Neural progenitor cell (in vitro differentiated cells): ENCODE measurements at regions not wholly inside any gene's neighbourhood (a gene's known extent, or its start where the extent isn't known, plus 50 kb on each side); places are given as distances from the start of the nearest gene placed in this dataset.

Experiments used
- EZH2phosphoT487 ChIP-seq: fragments of 200-600 bp; sonication (generic); IDR thresholded peaks from 2 replicates; pipeline ENCODE4 v1.6.1; 2017; ENCODE audit warnings: antibody characterized with exemption
- TF ChIP-seq, protein P1 (sequence below): fragments of 200-600 bp; sonication (generic); IDR thresholded peaks from 2 replicates; pipeline ENCODE4 v1.5.1; 2017; ENCODE audit warnings: antibody characterized with exemption, mild to moderate bottlenecking

- TF ChIP-seq, protein P1, sequence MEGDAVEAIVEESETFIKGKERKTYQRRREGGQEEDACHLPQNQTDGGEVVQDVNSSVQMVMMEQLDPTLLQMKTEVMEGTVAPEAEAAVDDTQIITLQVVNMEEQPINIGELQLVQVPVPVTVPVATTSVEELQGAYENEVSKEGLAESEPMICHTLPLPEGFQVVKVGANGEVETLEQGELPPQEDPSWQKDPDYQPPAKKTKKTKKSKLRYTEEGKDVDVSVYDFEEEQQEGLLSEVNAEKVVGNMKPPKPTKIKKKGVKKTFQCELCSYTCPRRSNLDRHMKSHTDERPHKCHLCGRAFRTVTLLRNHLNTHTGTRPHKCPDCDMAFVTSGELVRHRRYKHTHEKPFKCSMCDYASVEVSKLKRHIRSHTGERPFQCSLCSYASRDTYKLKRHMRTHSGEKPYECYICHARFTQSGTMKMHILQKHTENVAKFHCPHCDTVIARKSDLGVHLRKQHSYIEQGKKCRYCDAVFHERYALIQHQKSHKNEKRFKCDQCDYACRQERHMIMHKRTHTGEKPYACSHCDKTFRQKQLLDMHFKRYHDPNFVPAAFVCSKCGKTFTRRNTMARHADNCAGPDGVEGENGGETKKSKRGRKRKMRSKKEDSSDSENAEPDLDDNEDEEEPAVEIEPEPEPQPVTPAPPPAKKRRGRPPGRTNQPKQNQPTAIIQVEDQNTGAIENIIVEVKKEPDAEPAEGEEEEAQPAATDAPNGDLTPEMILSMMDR, result no peak
- no peak for TF ChIP-seq EZH2phosphoT487
Observed at GRCh38 chr7:68406480-68406879, 1191.8 kb upstream of the AUTS2 start.
